Astrocyte (in vitro differentiated cells and primary cell): ENCODE measurements at regions not wholly inside any gene's neighbourhood (a gene's known extent, or its start where the extent isn't known, plus 50 kb on each side); places are given as distances from the start of the nearest gene placed in this dataset.

Source experiments
- CTCF ChIP-seq: IDR thresholded peaks from 2 replicates; pipeline ENCODE4 v1.5.1; 2011; ENCODE audit warnings: low read depth, mild to moderate bottlenecking, inconsistent platforms, low read length, moderate library complexity; ENCODE audit not compliant: insufficient read depth
- EZH2 ChIP-seq: IDR thresholded peaks from 2 replicates; pipeline ENCODE4 v1.6.1; 2012; ENCODE audit warnings: mild to moderate bottlenecking, low read length, inconsistent platforms; ENCODE audit not compliant: insufficient read depth

- TF ChIP-seq CTCF (no peak), EZH2 (no peak)
These were observed 365.4 kb downstream of the JRKL start for GRCh38 chr11:96755209-96755608.
